SK-N-DZ (cell line): ENCODE measurements at regions not wholly inside any gene's neighbourhood (a gene's known extent, or its start where the extent isn't known, plus 50 kb on each side); places are given as distances from the start of the nearest gene placed in this dataset.
A peak's percentile ranks its signal among the peaks of the same experiment; 100 is the strongest.

ENCODE experiments used
- DNase-seq: peaks from one replicate; pipeline ENCODE4 v3.0.0-alpha.2; 2015; ENCODE audit warnings: low spot score

DNA sequence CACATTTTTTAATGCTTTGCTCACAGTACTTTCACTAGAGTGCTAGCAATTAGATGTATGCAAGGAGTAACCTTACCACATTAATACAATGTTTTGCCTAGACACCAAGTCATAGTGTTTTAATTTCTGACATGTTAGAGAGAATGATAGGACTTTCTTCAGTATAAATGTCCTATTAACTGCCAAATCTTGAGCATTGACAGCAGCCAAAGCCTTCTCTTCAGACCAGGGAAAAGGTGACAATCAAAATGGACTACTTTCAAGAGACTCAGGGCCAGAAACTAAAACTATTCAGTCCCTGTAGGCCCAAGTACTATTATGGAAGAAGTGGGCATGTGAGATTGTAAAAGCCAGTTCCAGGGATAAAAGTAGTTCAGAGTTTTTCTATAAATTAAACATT is 201.4 kb upstream of the PCDH15 start:
- DNase-seq = no peak

DNA sequence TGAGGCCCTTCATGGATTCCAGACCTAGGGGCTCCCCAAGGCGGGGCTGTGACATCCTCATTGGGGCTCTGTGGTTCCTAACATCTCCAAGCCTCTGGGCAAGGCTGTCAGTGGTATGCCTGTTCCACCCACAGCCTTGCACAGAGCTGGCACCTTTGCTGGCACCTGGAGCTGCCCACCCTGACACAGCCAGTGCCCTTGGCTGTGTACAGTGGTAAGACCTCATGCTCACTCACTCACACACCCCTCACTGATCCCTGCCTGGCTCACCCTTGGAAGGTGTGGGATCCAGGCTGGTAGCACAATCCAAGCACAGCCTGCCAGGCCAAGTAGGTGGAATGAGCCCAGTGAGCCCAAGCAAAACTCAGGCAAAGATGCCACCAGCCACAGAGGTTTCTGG is 200.4 kb upstream of the PCDH15 start:
- no peak for DNase-seq

DNA sequence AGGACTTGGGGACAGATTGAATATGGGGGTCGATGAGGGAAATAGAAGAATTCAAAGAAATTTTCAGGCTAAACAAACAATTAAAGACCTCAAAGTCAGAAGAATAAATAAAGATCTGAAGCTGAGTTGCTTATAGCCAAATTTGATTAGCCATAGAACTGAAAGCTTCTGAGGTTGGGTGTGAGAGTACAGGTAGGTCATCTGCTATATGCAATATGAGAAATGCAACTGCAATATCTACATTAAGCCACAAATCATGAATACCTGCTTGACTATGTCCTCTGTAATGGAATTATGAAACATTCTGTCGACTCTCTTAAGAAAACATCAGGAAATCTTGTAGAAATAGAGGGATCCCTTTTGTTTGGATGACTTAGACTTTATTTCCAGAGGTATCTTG is 192.1 kb upstream of the PCDH15 start:
- DNase-seq = no peak

DNA sequence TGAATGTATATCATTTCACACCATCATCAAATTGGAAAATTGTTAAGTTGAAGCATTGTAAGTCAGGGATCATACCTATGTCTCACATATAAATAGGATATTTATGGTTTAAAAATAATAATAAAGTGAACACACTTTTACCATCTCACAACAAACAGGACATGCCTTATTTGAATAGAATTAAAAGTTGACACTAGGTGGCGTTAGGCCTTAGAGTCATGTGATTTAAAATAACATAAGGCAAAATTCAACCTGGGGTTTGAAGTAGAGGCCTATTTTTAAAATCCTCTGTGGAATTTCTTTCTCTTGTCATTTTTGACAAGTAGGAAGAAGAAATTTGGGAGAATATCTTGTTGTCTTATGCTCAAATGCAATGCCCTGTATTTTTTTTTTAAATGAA is 184.7 kb upstream of the PCDH15 start:
- DNase-seq = peak; percentile 35

DNA sequence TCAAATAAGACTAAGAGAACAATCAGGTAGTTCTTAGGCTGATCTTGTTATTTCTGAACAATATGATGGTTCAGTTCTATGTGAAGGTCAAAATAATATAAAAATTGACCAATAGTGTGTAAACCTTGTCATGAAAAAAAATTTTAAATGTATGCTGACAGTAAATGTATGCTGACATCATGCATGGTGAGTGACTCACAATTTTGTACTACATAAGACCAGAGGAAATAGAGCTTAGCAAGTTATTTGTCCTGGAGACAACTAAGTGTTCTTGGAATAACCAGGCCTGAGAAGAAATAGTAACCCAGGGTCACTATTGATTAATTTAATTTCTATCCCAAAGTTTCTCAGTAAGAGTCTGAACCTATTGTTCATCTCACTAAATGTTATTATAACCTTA is 182.2 kb upstream of the PCDH15 start:
- DNase-seq = no peak

DNA sequence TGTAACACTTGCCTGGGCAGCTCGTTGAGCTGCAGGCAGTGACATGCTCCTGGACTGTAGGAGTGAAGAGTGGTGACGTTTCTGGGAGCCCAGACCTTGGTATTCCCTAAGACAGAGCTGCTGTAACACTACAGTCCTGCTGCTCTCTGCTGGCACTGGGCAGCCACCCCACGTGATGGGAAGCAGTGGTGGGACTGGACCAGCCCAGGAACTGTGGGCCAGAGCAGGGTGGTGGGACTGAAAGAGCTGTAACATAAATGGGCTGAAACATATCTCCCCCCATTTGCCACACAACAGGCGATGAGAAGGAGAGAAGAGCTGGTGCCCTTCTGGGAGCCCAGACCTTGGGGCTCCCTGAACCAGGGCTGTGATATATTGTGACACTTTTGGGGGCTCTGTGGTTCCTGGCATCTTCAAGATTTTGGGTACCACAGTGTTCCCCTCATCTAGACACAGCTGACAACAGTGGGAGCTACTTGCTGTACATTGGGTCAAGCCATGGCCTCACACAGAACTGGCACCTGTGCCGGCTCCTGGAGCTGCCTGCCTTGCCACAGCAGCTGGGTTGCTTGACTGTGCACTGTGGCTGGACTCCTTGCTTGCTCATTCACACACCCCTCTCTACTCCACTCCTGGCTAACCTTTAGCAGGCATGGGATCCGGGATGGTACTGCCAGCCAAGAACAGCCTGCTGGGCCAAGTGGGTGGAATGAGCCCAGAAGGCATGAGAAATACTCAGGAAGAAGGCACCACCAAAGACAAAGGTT is 161.3 kb upstream of the PCDH15 start:
- no peak for DNase-seq

DNA sequence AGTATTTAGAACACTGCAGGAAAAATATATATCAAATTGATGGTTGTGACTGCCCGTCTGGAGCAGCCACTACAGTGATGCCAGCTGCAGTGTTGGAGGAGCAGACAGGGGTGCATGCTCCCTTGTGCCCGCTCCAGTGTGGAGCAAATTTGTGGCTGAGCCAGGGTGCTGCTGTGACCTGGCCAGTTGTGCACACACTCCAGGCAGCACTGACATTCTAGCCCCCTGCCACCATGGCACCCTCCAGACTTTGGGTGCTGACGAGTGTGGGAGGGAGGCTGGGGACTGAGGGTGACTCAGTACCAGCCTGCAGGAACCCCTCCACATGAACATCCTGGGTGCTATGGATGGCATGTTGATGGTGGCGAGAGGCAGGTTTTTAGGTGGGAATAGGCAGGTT is 160.0 kb upstream of the PCDH15 start:
- DNase-seq = no peak

DNA sequence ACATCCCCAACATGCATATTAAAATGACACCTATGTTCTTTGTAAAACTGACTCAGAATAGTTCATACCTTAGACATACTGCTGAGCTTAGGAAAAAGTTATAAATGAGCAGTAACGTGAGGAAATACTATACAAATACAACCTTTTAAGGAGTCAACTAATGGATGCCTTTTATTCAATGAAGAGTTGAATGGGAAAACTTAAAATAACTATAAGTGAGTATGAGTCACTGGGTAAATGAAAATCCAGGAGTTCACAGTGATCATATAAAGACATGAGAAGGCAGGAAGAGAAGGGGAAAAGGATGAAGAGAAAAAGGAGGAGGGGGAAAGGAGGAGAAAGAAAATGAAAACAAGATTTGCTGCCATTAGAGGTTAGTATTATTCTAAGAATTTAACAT is 157.8 kb upstream of the PCDH15 start:
- no peak for DNase-seq

DNA sequence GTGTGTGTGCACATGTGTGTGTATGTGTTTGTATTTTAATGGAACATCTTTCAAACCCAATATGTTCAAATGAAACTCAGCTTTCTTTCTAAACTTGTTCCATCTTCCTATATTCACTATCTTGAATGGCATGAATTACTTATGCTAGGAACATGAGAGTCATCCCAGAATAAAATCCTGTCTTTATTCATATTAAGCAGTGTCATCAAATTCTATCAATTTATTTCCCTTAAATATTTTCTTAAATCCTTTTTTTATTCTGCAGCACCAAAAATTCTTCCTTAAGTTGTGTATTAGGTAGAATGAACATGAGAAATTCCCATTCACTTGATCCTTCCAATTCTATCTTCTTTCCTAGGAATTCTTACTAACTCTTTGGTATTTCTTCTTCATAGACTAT is 146.6 kb upstream of the PCDH15 start:
- DNase-seq = no peak

DNA sequence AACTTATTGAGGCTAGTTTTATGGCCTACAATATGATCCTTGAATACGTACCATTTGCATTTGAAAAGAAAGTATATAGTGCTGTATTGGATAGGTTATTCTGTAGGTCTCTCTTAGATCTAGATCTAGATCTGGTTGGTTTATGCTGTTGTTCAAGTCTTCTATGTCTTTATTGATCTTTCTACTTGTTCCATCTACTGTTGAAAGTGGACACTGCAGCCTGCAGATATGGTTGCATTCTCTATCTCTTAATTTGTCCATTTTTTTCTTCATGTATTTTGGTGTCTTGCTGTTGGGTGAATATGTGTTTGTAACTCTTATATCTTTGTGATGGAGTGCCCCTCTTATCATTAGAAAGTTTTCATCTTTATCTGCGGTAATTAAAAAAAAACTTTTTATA is 139.4 kb upstream of the PCDH15 start:
- no peak for DNase-seq

DNA sequence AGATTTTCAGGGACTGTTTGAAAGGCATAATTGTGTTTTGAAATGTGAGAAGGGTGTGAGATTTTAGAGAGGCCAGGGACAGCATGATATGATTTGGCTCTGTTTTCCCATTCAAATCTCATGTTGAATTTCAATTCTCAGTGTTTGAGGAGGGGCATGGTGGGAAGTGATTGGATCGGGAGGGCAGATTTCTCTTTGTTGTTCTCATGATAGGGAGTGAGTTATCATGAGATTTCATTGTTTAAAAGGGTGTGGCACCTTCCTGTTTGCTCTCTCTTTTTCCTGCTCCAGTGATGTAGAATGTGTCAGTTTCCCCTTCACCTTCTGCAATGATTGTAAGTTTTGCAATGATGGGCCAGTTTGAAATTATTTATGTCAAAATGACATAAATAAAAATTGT is 113.0 kb upstream of the PCDH15 start:
- no peak for DNase-seq

DNA sequence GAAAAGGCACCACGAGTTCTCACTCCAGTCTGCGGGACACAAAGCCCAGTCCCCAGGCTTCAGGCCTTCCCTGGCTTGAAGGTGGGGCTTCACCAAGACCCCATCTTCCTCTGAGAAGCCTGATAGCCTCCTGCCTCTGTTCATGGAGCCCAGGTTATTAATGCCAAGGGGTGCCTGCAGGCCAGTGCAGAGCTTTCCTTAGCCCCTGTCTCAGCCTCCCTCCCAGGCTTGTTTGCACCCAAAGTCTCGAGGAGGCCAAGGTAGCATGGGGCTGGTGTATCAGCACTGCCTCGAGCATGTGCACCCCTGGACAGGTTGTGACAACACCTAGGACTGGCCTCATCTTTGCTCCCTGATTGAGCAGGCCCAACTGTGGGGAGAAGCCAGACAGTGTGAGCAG is 108.1 kb upstream of the PCDH15 start:
- DNase-seq = no peak

DNA sequence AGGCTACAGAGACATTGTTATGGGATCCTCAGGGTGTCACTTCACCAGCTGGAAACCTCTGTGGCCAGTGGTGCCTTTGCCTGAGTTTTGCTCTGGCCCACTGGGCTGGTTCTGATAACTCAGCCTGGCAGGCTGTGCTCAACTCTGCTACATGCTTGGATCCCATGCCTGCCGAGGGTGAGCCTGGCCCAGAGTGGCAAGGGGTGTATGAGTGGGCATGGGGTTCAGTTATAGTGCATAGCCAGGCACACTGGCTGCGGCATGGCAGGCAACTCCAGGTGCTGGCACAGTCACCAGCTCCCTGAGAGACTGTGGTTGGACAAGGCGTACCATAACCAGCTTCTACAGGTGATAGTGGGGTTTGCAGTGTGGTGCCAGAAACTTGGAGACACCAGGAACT is 107.0 kb upstream of the PCDH15 start:
- no peak for DNase-seq

DNA sequence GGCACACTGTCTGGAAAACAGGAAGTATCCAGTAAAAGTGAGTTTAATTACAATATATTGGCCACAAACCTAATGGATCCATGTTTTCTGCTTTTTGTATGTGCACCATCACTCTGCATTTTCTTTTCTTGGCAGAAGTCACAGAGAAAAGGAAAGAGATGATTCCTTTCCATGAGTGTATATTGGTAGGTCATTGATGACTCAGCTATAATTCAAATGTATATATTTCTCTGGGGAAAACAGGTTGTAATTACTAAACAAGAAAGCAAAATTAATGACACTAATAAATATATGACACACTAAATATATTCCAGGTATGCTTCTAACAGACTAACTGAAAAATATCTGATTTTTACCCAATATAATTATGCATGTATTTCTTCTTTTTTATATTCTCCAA is 105.9 kb upstream of the PCDH15 start:
- DNase-seq = no peak

DNA sequence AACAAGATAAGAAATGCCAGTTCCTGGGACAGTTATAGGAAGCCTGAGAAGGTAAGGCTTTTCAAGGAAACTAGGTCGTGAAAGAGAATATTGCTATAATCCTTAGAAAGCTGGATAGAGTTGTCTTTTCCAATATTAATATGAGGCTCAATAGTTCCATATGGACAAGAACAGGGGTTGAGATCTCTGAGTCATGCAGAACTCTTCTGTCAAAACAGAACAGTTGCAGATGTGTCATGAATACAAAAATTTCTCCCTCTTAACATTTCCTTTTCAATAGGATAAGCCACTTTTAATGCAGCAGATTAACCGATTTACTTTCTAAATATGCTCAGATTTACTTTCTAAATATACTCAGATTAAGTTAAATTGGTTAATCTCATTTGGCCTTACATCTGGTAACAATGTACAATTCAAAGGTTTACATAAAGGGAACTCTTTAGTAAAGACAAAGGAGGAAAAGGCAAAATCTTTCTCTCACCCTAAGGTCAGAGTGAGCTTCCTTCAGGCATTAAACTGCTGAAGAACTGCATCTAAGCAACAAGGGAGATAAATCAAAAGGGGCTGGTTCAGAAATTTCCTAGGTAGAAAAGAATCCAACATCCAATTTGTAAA is 104.7 kb upstream of the PCDH15 start:
- DNase-seq = no peak

DNA sequence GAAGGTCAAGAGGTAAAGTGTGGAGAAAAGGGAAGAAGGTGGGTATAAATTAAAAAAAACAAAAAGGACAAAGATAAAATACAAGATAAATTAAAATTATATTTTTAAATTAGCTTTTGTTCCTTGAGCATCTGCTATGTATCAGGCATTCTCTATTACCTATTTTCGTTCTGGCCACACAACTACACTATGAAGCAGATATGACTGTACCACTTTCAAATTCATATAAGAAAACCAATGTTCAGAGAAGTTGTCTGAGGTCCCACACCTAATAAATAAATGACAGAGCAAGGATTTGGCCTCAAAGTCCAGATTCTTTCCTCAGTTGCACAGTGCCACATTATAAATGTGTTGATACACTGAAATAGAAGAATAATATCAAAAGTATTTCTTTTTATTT is 103.8 kb upstream of the PCDH15 start:
- DNase-seq = no peak

DNA sequence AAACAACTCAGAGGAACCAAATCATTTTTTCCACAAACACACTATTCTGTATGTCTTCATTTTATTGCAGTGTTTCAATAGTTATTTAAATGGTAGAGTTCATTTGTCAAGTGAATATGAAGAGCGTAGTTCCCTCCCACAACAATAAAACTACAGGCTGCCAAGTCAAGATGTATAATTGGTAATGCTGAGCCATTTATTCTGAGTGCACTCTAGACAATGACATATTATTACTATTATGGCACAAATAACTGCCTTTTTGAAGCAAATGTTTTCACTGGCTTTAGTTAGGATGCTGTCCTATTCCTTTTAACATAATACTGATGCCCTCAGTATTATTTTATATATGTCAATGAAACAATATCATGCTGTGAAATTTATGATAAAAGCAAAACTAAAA is 102.7 kb upstream of the PCDH15 start:
- DNase-seq = no peak

DNA sequence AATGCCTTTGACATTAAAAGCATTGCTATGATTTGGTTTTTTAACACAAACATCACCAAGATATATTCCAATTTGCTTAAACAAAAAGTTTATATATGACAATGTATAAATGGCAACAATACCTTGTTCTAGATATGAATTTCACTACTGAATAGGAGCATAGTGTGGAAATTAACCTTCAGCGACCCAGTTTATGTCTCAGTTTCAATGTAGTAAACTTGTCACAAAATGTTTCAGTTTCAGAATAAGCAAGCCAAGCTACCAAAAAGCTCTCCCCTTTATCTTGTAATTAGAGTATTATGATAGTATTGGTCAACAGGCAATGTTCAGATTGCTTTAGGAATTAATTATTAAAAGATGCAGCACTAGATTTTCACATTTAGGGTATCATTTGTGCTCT is 99.6 kb upstream of the PCDH15 start:
- DNase-seq = no peak

DNA sequence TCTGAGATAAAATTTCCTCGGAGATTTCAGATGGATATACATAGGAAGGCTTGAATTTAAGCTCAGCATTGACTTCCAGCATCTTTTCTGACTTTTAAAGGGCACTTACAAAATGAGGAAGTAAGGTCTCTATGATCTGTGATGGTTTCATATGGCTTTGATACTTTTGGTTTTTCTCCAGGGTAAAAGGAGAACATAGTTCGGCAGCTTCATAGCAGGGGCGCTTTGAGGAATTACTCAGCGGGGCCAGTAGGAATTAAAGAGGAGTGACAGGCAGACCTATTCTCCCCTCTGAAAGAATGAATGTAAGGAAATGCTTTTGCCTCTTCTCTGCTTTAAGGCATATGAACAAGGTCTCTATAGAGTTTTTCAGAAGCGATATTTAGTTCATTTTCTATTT is 80.0 kb upstream of the PCDH15 start:
- DNase-seq = no peak

DNA sequence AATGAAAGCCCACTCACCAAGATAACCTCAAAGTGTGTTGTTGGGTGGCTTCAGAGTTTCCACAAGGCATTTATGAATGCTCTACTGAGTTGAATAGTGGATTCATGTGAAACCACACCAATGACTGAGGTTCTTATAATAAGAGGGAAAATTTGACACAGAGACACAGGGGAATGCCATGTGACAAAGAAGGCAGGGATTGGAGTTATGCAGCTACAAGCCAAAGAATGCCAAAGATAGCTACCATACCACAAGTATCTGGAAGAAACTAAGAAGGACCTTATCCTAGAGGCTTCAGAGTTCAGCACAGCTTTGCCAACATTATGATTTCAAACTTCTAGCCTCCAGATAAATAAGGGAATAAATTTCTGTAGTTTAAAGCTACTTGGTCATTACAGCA is 68.0 kb upstream of the PCDH15 start:
- no peak for DNase-seq

DNA sequence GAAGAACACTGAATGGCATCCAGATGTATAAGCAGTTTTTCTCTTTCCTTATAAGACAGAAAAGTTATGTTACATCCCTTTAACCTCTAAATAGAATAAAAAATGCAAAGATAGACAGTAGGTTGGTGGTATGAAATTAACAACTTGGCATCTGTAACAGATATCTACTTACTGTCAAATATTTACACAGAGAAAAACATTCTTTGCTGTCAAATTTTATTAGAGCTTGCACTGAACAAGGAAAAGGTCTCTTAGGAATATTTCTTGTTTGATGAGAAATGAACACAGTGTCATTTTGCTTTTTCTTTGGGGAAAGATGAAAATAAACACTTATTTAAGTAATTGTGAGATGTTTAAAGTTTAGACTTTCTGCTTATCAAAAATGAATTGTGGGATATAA is 65.6 kb upstream of the PCDH15 start:
- DNase-seq = no peak

DNA sequence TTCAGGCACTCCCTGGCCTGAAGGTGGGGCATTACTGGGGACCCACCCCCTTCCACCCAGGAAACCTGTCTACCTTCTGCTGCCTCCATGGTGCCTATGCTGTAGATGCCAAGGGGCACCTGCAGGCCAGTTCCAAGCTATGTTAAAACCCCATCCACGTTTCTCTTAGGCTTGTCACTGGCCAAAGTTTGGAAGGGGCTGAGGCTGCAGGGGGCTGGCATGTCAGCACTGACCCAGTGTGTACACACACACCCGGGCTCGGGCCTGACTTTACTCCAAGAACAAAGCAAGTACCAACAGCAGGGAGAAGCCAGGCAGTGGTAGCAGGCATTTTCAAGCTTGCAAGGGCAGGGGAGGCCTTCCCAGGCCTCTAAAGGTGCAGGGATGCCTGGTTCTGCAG is 53.8 kb upstream of the PCDH15 start:
- DNase-seq = no peak

DNA sequence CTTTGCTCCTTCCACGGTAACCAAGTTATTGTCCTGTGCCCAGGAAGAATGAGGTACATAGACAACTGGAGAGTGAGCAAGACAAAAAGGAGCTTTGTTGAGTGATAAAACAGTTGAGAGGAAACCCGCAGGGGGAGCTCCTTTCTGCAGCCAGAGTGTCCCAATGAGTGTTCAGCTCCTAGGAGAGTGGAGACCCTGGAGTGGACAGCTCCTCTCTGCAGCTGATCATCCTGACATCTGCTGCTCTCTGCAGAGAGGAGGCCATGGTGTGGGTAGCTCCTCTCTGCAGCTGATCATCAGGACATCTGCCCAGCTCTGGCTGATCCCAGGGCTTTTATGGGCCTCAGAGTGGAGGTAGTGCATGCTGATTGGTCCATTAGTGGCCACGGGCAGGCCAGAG is 53.4 kb upstream of the PCDH15 start:
- DNase-seq = no peak

DNA sequence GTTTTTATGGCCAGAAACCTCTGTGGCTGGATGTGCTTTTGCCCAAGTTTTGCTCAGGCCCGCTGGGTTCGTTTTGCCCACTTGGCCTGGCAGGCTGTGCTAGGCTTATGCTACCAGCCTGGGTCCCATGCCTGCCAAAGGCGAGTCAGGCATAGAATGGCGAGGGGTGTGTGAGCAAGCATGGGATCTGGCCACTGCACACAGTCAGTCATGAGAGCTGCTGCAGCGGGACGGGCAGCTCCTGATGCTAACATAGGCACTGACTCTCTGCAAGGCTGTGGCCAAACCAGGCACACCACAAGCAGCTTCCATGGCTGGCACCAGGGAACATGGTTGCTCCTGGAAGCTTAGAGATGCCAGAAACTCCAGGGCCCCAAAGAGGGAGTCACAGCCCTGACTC is 52.9 kb upstream of the PCDH15 start:
- no peak for DNase-seq
